HEK293 (cell line): ENCODE measurements at regions not wholly inside any gene's neighbourhood (a gene's known extent, or its start where the extent isn't known, plus 50 kb on each side); places are given as distances from the start of the nearest gene placed in this dataset.

ENCODE experiments used
- CTCF ChIA-PET: fragments of 350-600 bp; formaldehyde crosslinking; extraction: SDS; loops from one replicate; lab custom pipeline; 2021; ENCODE audit warnings: antibody characterized with exemption; lab: Yijun Ruan, JAX
- POLR2A ChIA-PET: fragments of 300-600 bp; formaldehyde crosslinking; extraction: SDS; loops from one replicate; lab custom pipeline; 2020; ENCODE audit warnings: antibody characterized with exemption, inconsistent platforms; lab: Yijun Ruan, JAX
- H3K27ac ChIP-seq: fragments of 200-500 bp; sonication (Bioruptor generic); 2 replicates; pipeline ENCODE4 v1.5.1; 2014; ENCODE audit warnings: low read depth, low read length, control low read depth, inconsistent platforms; ENCODE audit errors: extremely low read depth
- H3K36me3 ChIP-seq, 2 experiments: fragments of 200-500 bp in 1 of 2; sonication (Bioruptor generic) in 1 of 2; 1 replicate in 1 of 2; 2 replicates in 1 of 2; pipeline ENCODE4 v1.5.1; 2014 to 2017; ENCODE audit warnings: inconsistent platforms in 2 of 2, low read length in 2 of 2; ENCODE audit not compliant: control insufficient read depth in 2 of 2, insufficient read depth in 1 of 2
- H3K4me1 ChIP-seq: fragments of 200-500 bp; sonication (Bioruptor generic); 2 replicates; pipeline ENCODE4 v1.5.1; 2014; ENCODE audit warnings: mild to moderate bottlenecking, low read length, inconsistent platforms; ENCODE audit not compliant: control insufficient read depth, insufficient read depth
- H3K4me3 ChIP-seq: 2 replicates; pipeline ENCODE4 v1.5.1; 2011; ENCODE audit warnings: low read depth, mild to moderate bottlenecking, control low read depth, low read length, moderate library complexity
- H3K9me3 ChIP-seq: fragments of 200-500 bp; sonication (Bioruptor generic); 2 replicates; pipeline ENCODE4 v1.5.1; 2014; ENCODE audit warnings: low read depth, low read length, inconsistent platforms; ENCODE audit not compliant: control insufficient read depth, insufficient read depth
- GFI1B ChIP-seq: fragments of 450-650 bp; formaldehyde crosslinking; IDR thresholded peaks from 2 replicates; pipeline ENCODE4 v1.5.1; 2016; ENCODE audit warnings: missing biosample characterization, missing genetic modification characterization
- GLI4 ChIP-seq: fragments of 450-650 bp; formaldehyde crosslinking; IDR thresholded peaks from 2 replicates; pipeline ENCODE4 v1.5.1; 2016; ENCODE audit warnings: missing biosample characterization, missing genetic modification characterization
- HOXA7 ChIP-seq: sonication (generic); formaldehyde crosslinking; IDR thresholded peaks from 2 replicates; pipeline ENCODE4 v1.8.1; 2022; ENCODE audit warnings: missing genetic modification reagents, borderline replicate concordance
- KLF10 ChIP-seq: fragments of 450-650 bp; IDR thresholded peaks from 2 replicates; pipeline ENCODE4 v1.5.1; 2018; ENCODE audit warnings: missing biosample characterization, mild to moderate bottlenecking, missing genetic modification characterization
- KLF16 ChIP-seq: fragments of 450-650 bp; formaldehyde crosslinking; IDR thresholded peaks from 2 replicates; pipeline ENCODE4 v1.5.1; 2017; ENCODE audit warnings: missing biosample characterization, missing genetic modification characterization
- PRDM10 ChIP-seq: fragments of 450-650 bp; formaldehyde crosslinking; IDR thresholded peaks from 2 replicates; pipeline ENCODE4 v1.5.1; 2016; ENCODE audit warnings: missing biosample characterization, missing genetic modification characterization
- PRDM6 ChIP-seq: fragments of 450-650 bp; formaldehyde crosslinking; IDR thresholded peaks from 2 replicates; pipeline ENCODE4 v1.5.1; 2017; ENCODE audit warnings: missing biosample characterization, missing genetic modification characterization
- RBAK ChIP-seq: fragments of 450-650 bp; formaldehyde crosslinking; IDR thresholded peaks from 2 replicates; pipeline ENCODE4 v1.5.1; 2016; ENCODE audit warnings: missing biosample characterization, missing genetic modification characterization
- YY1 ChIP-seq: fragments of 450-650 bp; formaldehyde crosslinking; IDR thresholded peaks from 2 replicates; pipeline ENCODE4 v1.5.1; 2018; ENCODE audit warnings: missing biosample characterization, missing genetic modification characterization
- ZFP3 ChIP-seq: fragments of 450-650 bp; formaldehyde crosslinking; IDR thresholded peaks from 2 replicates; pipeline ENCODE4 v1.5.1; 2016; ENCODE audit warnings: low read depth, missing biosample characterization, missing genetic modification characterization
- ZNF10 ChIP-seq: fragments of 450-650 bp; formaldehyde crosslinking; IDR thresholded peaks from 2 replicates; pipeline ENCODE4 v1.5.1; 2017; ENCODE audit warnings: missing biosample characterization, missing genetic modification characterization
- ZNF132 ChIP-seq: fragments of 450-650 bp; formaldehyde crosslinking; IDR thresholded peaks from 2 replicates; pipeline ENCODE4 v1.5.1; 2017; ENCODE audit warnings: missing biosample characterization, missing genetic modification characterization, borderline replicate concordance
- ZNF133 ChIP-seq: fragments of 450-650 bp; formaldehyde crosslinking; IDR thresholded peaks from 2 replicates; pipeline ENCODE4 v1.5.1; 2016; ENCODE audit warnings: missing biosample characterization, missing genetic modification characterization
- ZNF148 ChIP-seq: fragments of 450-650 bp; formaldehyde crosslinking; IDR thresholded peaks from 2 replicates; pipeline ENCODE4 v1.5.0; 2017; ENCODE audit warnings: missing biosample characterization, missing genetic modification characterization, borderline replicate concordance
- ZNF175 ChIP-seq: fragments of 450-650 bp; formaldehyde crosslinking; IDR thresholded peaks from 2 replicates; pipeline ENCODE4 v1.5.1; 2016; ENCODE audit warnings: missing biosample characterization, missing genetic modification characterization
- ZNF23 ChIP-seq: fragments of 450-650 bp; formaldehyde crosslinking; IDR thresholded peaks from 2 replicates; pipeline ENCODE4 v1.5.1; 2016; ENCODE audit warnings: missing biosample characterization, missing genetic modification characterization, borderline replicate concordance
- ZNF24 ChIP-seq: fragments of 450-650 bp; formaldehyde crosslinking; IDR thresholded peaks from 2 replicates; pipeline ENCODE4 v1.5.1; 2016; ENCODE audit warnings: missing biosample characterization, missing genetic modification characterization
- ZNF391 ChIP-seq: fragments of 450-650 bp; formaldehyde crosslinking; IDR thresholded peaks from 2 replicates; pipeline ENCODE4 v1.5.1; 2016; ENCODE audit warnings: low read depth, missing biosample characterization, missing genetic modification characterization, borderline replicate concordance
- ZNF433 ChIP-seq: fragments of 450-650 bp; formaldehyde crosslinking; IDR thresholded peaks from 2 replicates; pipeline ENCODE4 v1.5.1; 2016; ENCODE audit warnings: missing biosample characterization, missing genetic modification characterization, low read depth
- ZNF473 ChIP-seq: fragments of 450-650 bp; formaldehyde crosslinking; IDR thresholded peaks from 2 replicates; pipeline ENCODE4 v1.5.1; 2017; ENCODE audit warnings: missing biosample characterization, missing genetic modification characterization
- ZNF529 ChIP-seq: fragments of 450-650 bp; formaldehyde crosslinking; IDR thresholded peaks from 2 replicates; pipeline ENCODE4 v1.5.1; 2017; ENCODE audit warnings: missing genetic modification characterization, missing biosample characterization; ENCODE audit not compliant: insufficient replicate concordance
- ZNF548 ChIP-seq: fragments of 450-650 bp; formaldehyde crosslinking; IDR thresholded peaks from 2 replicates; pipeline ENCODE4 v1.5.1; 2016; ENCODE audit warnings: missing biosample characterization, missing genetic modification characterization
- ZNF555 ChIP-seq: fragments of 450-650 bp; formaldehyde crosslinking; conservative IDR thresholded peaks from 2 replicates; pipeline ENCODE4 v1.5.1; 2017; ENCODE audit warnings: missing biosample characterization, mild to moderate bottlenecking, missing genetic modification characterization, inconsistent platforms
- ZNF624 ChIP-seq: fragments of 450-650 bp; formaldehyde crosslinking; IDR thresholded peaks from 2 replicates; pipeline ENCODE4 v1.5.1; 2017; ENCODE audit warnings: missing biosample characterization, missing genetic modification characterization
- ZSCAN30 ChIP-seq: fragments of 450-650 bp; IDR thresholded peaks from 2 replicates; pipeline ENCODE4 v1.5.1; 2018; ENCODE audit warnings: missing biosample characterization, mild to moderate bottlenecking, missing genetic modification characterization, moderate library complexity

GRCh38 chr5:117738571-117738970 lies 1163.9 kb upstream of the SEMA6A start (continued):
- no peak for TF ChIP-seq RBAK (tag by site-specific recombination)
- TF ChIP-seq HOXA7 (CRISPR knock-in tag), result no peak
- TF ChIP-seq YY1 (tag by site-specific recombination), result no peak
- no peak for TF ChIP-seq KLF10 (tag by site-specific recombination)
- no peak for TF ChIP-seq ZNF175 (tag by site-specific recombination)
- TF ChIP-seq ZNF624 (tag by site-specific recombination), result no peak
- no peak for TF ChIP-seq ZNF548 (tag by site-specific recombination)
- no peak for TF ChIP-seq ZNF391 (tag by site-specific recombination)
- TF ChIP-seq ZSCAN30, result no peak

- no peaks in the 10 kb centered on the region for H3K9me3 ChIP-seq
- CTCF ChIA-PET, result no interaction called here
- POLR2A ChIA-PET, result no interaction called here
- no peak for TF ChIP-seq ZNF529
- no peak for TF ChIP-seq ZNF473 (tag by site-specific recombination)
- no peak for TF ChIP-seq KLF16
- no peak for TF ChIP-seq ZNF10 (tag by site-specific recombination)
- TF ChIP-seq ZNF148, result no peak
- no peaks in the 10 kb centered on the region for H3K36me3 ChIP-seq
- H3K4me1 ChIP-seq, result no peaks in the 10 kb centered on the region
- H3K4me3 ChIP-seq, result no peak overlapping the region
- no peak overlapping the region for H3K27ac ChIP-seq
These were observed 1162.1 kb upstream of the SEMA6A start for GRCh38 chr5:117736698-117737097.

- TF ChIP-seq ZNF23, result no peak
- TF ChIP-seq PRDM10, result no peak
- TF ChIP-seq GFI1B, result no peak
- TF ChIP-seq ZNF555 (tag by site-specific recombination), result no peak
- TF ChIP-seq GLI4, result no peak
- no peak for TF ChIP-seq ZNF133 (tag by site-specific recombination)
- TF ChIP-seq ZNF132 (tag by site-specific recombination), result no peak
- no peak for TF ChIP-seq PRDM6 (tag by site-specific recombination)
- TF ChIP-seq ZNF24 (tag by site-specific recombination), result no peak
- TF ChIP-seq ZNF433 (tag by site-specific recombination), result no peak
- no peak for TF ChIP-seq ZFP3 (tag by site-specific recombination)
- TF ChIP-seq, all 188 proteins: peak for 0
- CTCF ChIA-PET, result interaction anchor here (0.5 to 1.0 kb wide), 2 partner anchors 10 to 662 kb away, joined by 3 read pairs; no protein-coding TSS in a partner anchor
- POLR2A ChIA-PET, result no interaction called here
- Histone ChIP-seq H3K36me3 (no peaks in the 10 kb centered on the region), H3K4me3 (no peak overlapping the region), H3K4me1 (no peaks in the 10 kb centered on the region), H3K9me3 (no peaks in the 10 kb centered on the region), H3K27ac (no peak overlapping the region)
These were observed 1159.4 kb upstream of the SEMA6A start for GRCh38 chr5:117734056-117734455.
